Liver (tissue), 8 donors: ENCODE measurements at regions not wholly inside any gene's neighbourhood (a gene's known extent, or its start where the extent isn't known, plus 50 kb on each side); places are given as distances from the start of the nearest gene placed in this dataset.

Source experiments
- DNase-seq: peaks from one replicate; pipeline ENCODE4 v3.0.0-alpha.2; 2017; ENCODE audit warnings: low spot score
- H3K27ac ChIP-seq, 2 donors: one replicate each; pipeline ENCODE4 v1.7.0; 2013; ENCODE audit warnings: inconsistent platforms in 2 of 2, low read length in 2 of 2, control low read depth in 1 of 2, low read depth in 1 of 2, mild to moderate bottlenecking in 1 of 2
- H3K27me3 ChIP-seq, 4 donors: one replicate each; pipeline versions ENCODE4 v1.6.1 to v1.7.0; 2013; ENCODE audit warnings: low read length in 3 of 4, inconsistent platforms in 1 of 4, mild to moderate bottlenecking in 1 of 4, moderate library complexity in 1 of 4; ENCODE audit not compliant: control insufficient read depth in 4 of 4, insufficient read depth in 4 of 4
- H3K36me3 ChIP-seq, 4 donors: one replicate each; pipeline versions ENCODE4 v1.6.1 to v1.7.0; 2013; ENCODE audit warnings: low read length in 3 of 4, mild to moderate bottlenecking in 3 of 4, low read depth in 1 of 4, moderate library complexity in 1 of 4; ENCODE audit not compliant: control insufficient read depth in 4 of 4, insufficient read depth in 3 of 4
- H3K4me1 ChIP-seq, 4 donors: one replicate each; pipeline versions ENCODE4 v1.6.1 to v1.7.0; 2013; ENCODE audit warnings: low read length in 3 of 4, mild to moderate bottlenecking in 3 of 4, moderate library complexity in 1 of 4; ENCODE audit not compliant: control insufficient read depth in 4 of 4, insufficient read depth in 4 of 4
- H3K4me3 ChIP-seq, 3 donors: one replicate each; pipeline versions ENCODE4 v1.6.1 to v1.7.0; 2013; ENCODE audit warnings: low read length in 3 of 3, control low read depth in 1 of 3, low read depth in 1 of 3, mild to moderate bottlenecking in 1 of 3
- H3K9ac ChIP-seq, 2 donors: one replicate each; pipeline ENCODE4 v1.7.0; 2013; ENCODE audit warnings: low read length in 2 of 2, mild to moderate bottlenecking in 2 of 2, moderate library complexity in 2 of 2, control low read depth in 1 of 2, low read depth in 1 of 2
- H3K9me3 ChIP-seq, 4 donors: one replicate each; pipeline versions ENCODE4 v1.6.1 to v1.7.0; 2013; ENCODE audit warnings: low read length in 3 of 4; ENCODE audit not compliant: control insufficient read depth in 4 of 4
- CTCF ChIP-seq: fragments of 150-350 bp; IDR thresholded peaks from 2 replicates; pipeline ENCODE4 v1.5.1; 2017; ENCODE audit warnings: improper control_type of control experiment, low read depth, low read length; ENCODE audit not compliant: missing input control
- EGR1 ChIP-seq, 2 donors: IDR thresholded peaks; 2 replicates each; pipeline ENCODE4 v1.6.1; 2016 to 2018; ENCODE audit warnings: antibody characterized with exemption in 2 of 2, low read depth in 2 of 2
- FOXA1 ChIP-seq: IDR thresholded peaks from 2 replicates; pipeline ENCODE4 v1.6.1; 2016; ENCODE audit warnings: antibody characterized with exemption
- FOXA2 ChIP-seq: IDR thresholded peaks from 2 replicates; pipeline ENCODE4 v1.6.1; 2016; ENCODE audit warnings: antibody characterized with exemption
- HNF4A ChIP-seq, 2 donors: conservative IDR thresholded peaks; 2 replicates each; pipeline ENCODE4 v1.6.1; 2016; ENCODE audit warnings: antibody characterized with exemption in 2 of 2, mild to moderate bottlenecking in 2 of 2
- JUND ChIP-seq, 2 donors: IDR thresholded peaks; 2 replicates each; pipeline ENCODE4 v1.6.1; 2016; ENCODE audit warnings: antibody characterized with exemption in 2 of 2
- MAX ChIP-seq: IDR thresholded peaks from 2 replicates; pipeline ENCODE4 v1.6.1; 2016; ENCODE audit warnings: antibody characterized with exemption
- NR2F2 ChIP-seq: IDR thresholded peaks from 2 replicates; pipeline ENCODE4 v1.6.1; 2016; ENCODE audit warnings: antibody characterized with exemption
- RAD21 ChIP-seq, 2 donors: IDR thresholded peaks; 2 replicates each; pipeline ENCODE4 v1.6.1; 2016; ENCODE audit warnings: antibody characterized with exemption in 2 of 2, mild to moderate bottlenecking in 2 of 2
- REST ChIP-seq: IDR thresholded peaks from 2 replicates; pipeline ENCODE4 v1.6.1; 2016; ENCODE audit warnings: antibody characterized with exemption, mild to moderate bottlenecking
- TAF1 ChIP-seq: conservative IDR thresholded peaks from 2 replicates; pipeline ENCODE4 v1.6.1; 2016; ENCODE audit warnings: antibody characterized with exemption, mild to moderate bottlenecking
- YY1 ChIP-seq: IDR thresholded peaks from 2 replicates; pipeline ENCODE4 v1.6.1; 2016; ENCODE audit warnings: antibody characterized with exemption, mild to moderate bottlenecking
- WGBS: extraction: QIAGEN DNeasy Blood & Tissue Kit; methylation state at CpG from one replicate; pipeline ENCODE4 v1.1.7; 2013; 5-methylcytosine and 5-hydroxymethylcytosine counted together
- donor health status: healthy.
- donor health status: healthy.
- donor health status: healthy.
- donor health status: healthy.
- donor health status: healthy.

- TF ChIP-seq HNF4A (conservative IDR thresholded peaks at IDR 0.05) (no peak), FOXA2 (no peak), MAX (no peak), TAF1 (no peak), RAD21 (IDR thresholded peaks at IDR 0.05) (no peak), EGR1 (IDR thresholded peaks at IDR 0.05; ENCODE audit: low read depth in 2 of 2) (no peak), CTCF (no peak), JUND (IDR thresholded peaks at IDR 0.05) (no peak), REST (no peak), FOXA1 (no peak)
- 63% methylated on average over 23 of the region's 23 CpGs for WGBS
- H3K36me3 ChIP-seq: no peaks in the 10 kb centered on the region
- no peak for DNase-seq
- no peaks in the 10 kb centered on the region for H3K27me3 ChIP-seq
- H3K4me1 ChIP-seq: peaks cover 0 to 3% (median 0%) of the 10 kb centered on the region in 4 donors
- H3K9me3 ChIP-seq: no peaks in the 10 kb centered on the region
- H3K9ac ChIP-seq: no peak overlapping the region
- no peak overlapping the region for H3K27ac ChIP-seq
- H3K4me3 ChIP-seq: no peak overlapping the region
Measured at GRCh38 chr22:23383491-23384361, 196.4 kb downstream of the IGLL1 start.

- Histone ChIP-seq H3K27ac (no peak overlapping the region), H3K9me3 (no peaks in the 10 kb centered on the region), H3K4me3 (no peak overlapping the region), H3K4me1 (peaks cover 0 to 3% (median 0%) of the 10 kb centered on the region in 4 donors), H3K27me3 (no peaks in the 10 kb centered on the region), H3K36me3 (no peaks in the 10 kb centered on the region), H3K9ac (no peak overlapping the region)
- TF ChIP-seq JUND (IDR thresholded peaks at IDR 0.05) (no peak), REST (no peak), YY1 (no peak), TAF1 (no peak), NR2F2 (no peak), HNF4A (conservative IDR thresholded peaks at IDR 0.05) (no peak)
- 85% methylated on average over 16 of the region's 16 CpGs for WGBS
- no peak for DNase-seq
Measured at GRCh38 chr22:23382428-23383218, 197.5 kb downstream of the IGLL1 start.
